SK-N-SH (cell line): ENCODE measurements at regions not wholly inside any gene's neighbourhood (a gene's known extent, or its start where the extent isn't known, plus 50 kb on each side); places are given as distances from the start of the nearest gene placed in this dataset.

Experiments
- CHD2 ChIP-seq: fragments of 150-350 bp; IDR thresholded peaks from 2 replicates; pipeline ENCODE4 v1.6.1; 2018; ENCODE audit warnings: low read length; ENCODE audit not compliant: partially characterized antibody
- EP300 ChIP-seq, 2 experiments: IDR thresholded peaks; 2 replicates each; pipeline versions ENCODE4 v1.4.0 to v1.6.1; 2012; ENCODE audit warnings: borderline replicate concordance in 1 of 2, low read depth in 1 of 2, low read length in 1 of 2
- TAF1 ChIP-seq: IDR thresholded peaks from 2 replicates; pipeline ENCODE4 v1.6.1; 2012; ENCODE audit warnings: low read depth, mild to moderate bottlenecking, low read length, moderate library complexity, borderline replicate concordance
- TF ChIP-seq, protein P1 (sequence below): fragments of 200-600 bp; sonication (generic); IDR thresholded peaks from 2 replicates; pipeline ENCODE4 v1.6.1; 2017; ENCODE audit warnings: antibody characterized with exemption, mild to moderate bottlenecking, moderate library complexity
- TF ChIP-seq, protein P2 (sequence below): fragments of 150-350 bp; IDR thresholded peaks from 2 replicates; pipeline ENCODE4 v1.6.1; 2017; ENCODE audit warnings: antibody characterized with exemption, low read length, low read depth, borderline replicate concordance

DNA sequence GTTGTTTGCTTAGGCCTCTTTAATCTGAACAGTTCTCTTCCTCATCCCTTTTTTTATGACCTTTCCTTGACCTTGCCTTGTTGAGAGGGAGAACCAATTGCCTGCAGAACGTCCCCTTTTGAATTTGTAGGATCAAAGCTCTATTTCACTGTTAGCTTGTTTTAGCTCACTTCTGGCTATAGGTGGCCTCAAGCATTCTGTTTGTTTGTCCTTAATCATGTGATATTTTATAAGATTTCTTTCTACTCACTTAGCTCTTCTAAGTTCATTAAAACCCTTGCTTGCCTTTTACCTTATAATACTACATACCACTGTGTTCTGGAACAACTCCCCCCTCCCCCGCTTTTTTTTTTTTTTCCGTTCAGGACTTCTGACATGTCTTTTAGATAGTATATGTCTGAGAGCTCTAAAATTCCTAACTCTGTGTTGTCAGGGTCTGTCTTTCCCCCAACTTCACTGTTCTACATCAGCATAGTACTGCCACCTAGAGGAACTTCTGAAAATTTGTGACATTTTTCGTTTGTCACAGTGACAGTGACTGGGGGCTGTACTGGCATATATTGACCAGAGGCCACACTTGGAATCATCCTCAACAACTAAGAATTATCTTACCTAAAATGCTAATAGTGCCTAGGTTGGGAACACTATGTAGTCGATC, 128.5 kb downstream of the LARP7 start:
- TF ChIP-seq, protein P1, sequence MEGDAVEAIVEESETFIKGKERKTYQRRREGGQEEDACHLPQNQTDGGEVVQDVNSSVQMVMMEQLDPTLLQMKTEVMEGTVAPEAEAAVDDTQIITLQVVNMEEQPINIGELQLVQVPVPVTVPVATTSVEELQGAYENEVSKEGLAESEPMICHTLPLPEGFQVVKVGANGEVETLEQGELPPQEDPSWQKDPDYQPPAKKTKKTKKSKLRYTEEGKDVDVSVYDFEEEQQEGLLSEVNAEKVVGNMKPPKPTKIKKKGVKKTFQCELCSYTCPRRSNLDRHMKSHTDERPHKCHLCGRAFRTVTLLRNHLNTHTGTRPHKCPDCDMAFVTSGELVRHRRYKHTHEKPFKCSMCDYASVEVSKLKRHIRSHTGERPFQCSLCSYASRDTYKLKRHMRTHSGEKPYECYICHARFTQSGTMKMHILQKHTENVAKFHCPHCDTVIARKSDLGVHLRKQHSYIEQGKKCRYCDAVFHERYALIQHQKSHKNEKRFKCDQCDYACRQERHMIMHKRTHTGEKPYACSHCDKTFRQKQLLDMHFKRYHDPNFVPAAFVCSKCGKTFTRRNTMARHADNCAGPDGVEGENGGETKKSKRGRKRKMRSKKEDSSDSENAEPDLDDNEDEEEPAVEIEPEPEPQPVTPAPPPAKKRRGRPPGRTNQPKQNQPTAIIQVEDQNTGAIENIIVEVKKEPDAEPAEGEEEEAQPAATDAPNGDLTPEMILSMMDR = peak; percentile 65
- TF ChIP-seq CHD2 = no peak
- TF ChIP-seq TAF1 = no peak
- TF ChIP-seq, protein P2, sequence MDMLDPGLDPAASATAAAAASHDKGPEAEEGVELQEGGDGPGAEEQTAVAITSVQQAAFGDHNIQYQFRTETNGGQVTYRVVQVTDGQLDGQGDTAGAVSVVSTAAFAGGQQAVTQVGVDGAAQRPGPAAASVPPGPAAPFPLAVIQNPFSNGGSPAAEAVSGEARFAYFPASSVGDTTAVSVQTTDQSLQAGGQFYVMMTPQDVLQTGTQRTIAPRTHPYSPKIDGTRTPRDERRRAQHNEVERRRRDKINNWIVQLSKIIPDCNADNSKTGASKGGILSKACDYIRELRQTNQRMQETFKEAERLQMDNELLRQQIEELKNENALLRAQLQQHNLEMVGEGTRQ = no peak
- no peak for TF ChIP-seq EP300 (IDR thresholded peaks at IDR 0.05; ENCODE audit: borderline replicate concordance in 1 of 2, low read depth in 1 of 2, low read length in 1 of 2)
